Retinal pigment epithelial cell (primary cell): ENCODE measurements at regions not wholly inside any gene's neighbourhood (a gene's known extent, or its start where the extent isn't known, plus 50 kb on each side); places are given as distances from the start of the nearest gene placed in this dataset.

Experiments
- DNase-seq: peaks from one replicate; pipeline ENCODE4 v3.0.0-alpha.2; 2010; ENCODE audit warnings: low read depth
- H3K4me3 ChIP-seq: 2 replicates; pipeline ENCODE4 v1.5.1; 2011; ENCODE audit warnings: mild to moderate bottlenecking, low read length, control low read depth, moderate library complexity
- CTCF ChIP-seq: conservative IDR thresholded peaks from 2 replicates; pipeline ENCODE4 v1.5.1; 2011; ENCODE audit warnings: low read depth, low read length, control low read depth, inconsistent platforms

- DNase-seq, result no peak
- H3K4me3 ChIP-seq, result no peak overlapping the region
- TF ChIP-seq CTCF, result no peak
Observed at GRCh38 chr3:82084824-82085223, 323.4 kb upstream of the GBE1 start.

- TF ChIP-seq CTCF, result no peak
Observed at GRCh38 chr3:82082796-82083195, 321.4 kb upstream of the GBE1 start.

GRCh38 chr3:82081351-82081750 lies 319.9 kb upstream of the GBE1 start:
- H3K4me3 ChIP-seq, result no peak overlapping the region
- no peak for TF ChIP-seq CTCF
- DNase-seq, result no peak

More at GRCh38 chr3:82082796-82083195, 321.4 kb upstream of the GBE1 start:
- H3K4me3 ChIP-seq, result no peak overlapping the region
- DNase-seq, result no peak

GRCh38 chr3:82080792-82081191 lies 319.3 kb upstream of the GBE1 start:
- no peak for DNase-seq
- no peak overlapping the region for H3K4me3 ChIP-seq
- no peak for TF ChIP-seq CTCF

- DNase-seq, result no peak
- no peak overlapping the region for H3K4me3 ChIP-seq
- no peak for TF ChIP-seq CTCF
Observed at GRCh38 chr3:82080261-82080660, 318.8 kb upstream of the GBE1 start.

GRCh38 chr3:82079335-82079890 lies 318.0 kb upstream of the GBE1 start:
- no peak for DNase-seq
- no peak overlapping the region for H3K4me3 ChIP-seq
- no peak for TF ChIP-seq CTCF

- TF ChIP-seq CTCF, result no peak
- no peak for DNase-seq
- no peak overlapping the region for H3K4me3 ChIP-seq
Observed at GRCh38 chr3:82078246-82078645, 316.8 kb upstream of the GBE1 start.
